ENCODE measurements at regions not wholly inside any gene's neighbourhood (a gene's known extent, or its start where the extent isn't known, plus 50 kb on each side); places are given as distances from the start of the nearest gene placed in this dataset.

DNA sequence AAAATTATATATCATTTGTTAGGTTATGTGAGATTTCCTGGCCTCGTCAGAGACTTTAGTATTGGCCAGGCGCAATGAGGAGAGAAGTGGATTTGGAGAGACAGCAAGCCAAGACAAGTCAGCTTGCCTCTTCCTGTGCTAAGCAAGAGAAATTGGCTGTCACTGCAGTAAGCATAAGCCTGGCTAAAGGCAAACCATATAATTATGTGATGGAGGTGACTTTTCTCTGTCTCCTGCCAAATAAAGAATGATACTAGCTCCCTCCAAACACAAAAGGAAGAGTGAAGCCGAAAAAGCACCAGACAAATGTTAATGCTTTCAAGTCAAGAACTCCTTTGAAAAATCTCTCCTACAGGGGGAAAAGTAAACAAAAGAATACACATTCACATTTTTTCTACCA lies 2246.0 kb downstream of the ARAP2 start:
- H4K20me1 ChIP-seq (replicated peaks in 1 of 2; ENCODE audit: control insufficient read depth in 1 of 2, insufficient read depth in 2 of 2, low read length in 2 of 2), result no peaks in the 10 kb centered on the region
- no peak overlapping the region for H2AFZ ChIP-seq (ENCODE audit: low read length)
- peaks cover 0 to 7% (median 1%) of the 10 kb centered on the region in 4 experiments; a peak in 2 of 7 replicates for H3K4me1 ChIP-seq (replicated peaks in 1 of 4; ENCODE audit: control insufficient read depth in 3 of 4, insufficient read depth in 4 of 4, low read length in 3 of 4)
- H3K79me1 ChIP-seq (ENCODE audit: low read depth, low read length), result no peaks in the 10 kb centered on the region
- no peak overlapping the region for H3K23ac ChIP-seq (ENCODE audit: insufficient read length)
- H3K27ac ChIP-seq (ENCODE audit: low read depth, low read length), result no peak overlapping the region
- no peak for DNase-seq (ENCODE audit: low read depth in 1 of 2, low spot score in 2 of 2)
- ChIA-PET CTCF (ENCODE audit: partially characterized antibody) (no interaction called here), POLR2A (ENCODE audit: partially characterized antibody) (no interaction called here)
- no peak overlapping the region for H4K91ac ChIP-seq (replicated peaks; ENCODE audit: insufficient read length, low read length)
- no peak overlapping the region for H2BK20ac ChIP-seq (ENCODE audit: low read length)
- no peak overlapping the region for H3K56ac ChIP-seq (replicated peaks; ENCODE audit: insufficient read length, low read depth, low read length)
- H2AK5ac ChIP-seq (ENCODE audit: low read depth, low read length), result no peak overlapping the region
- no peak overlapping the region for H3K4ac ChIP-seq (replicated peaks; ENCODE audit: insufficient read length, low read depth, low read length)
- FAIRE-seq, result no peak
- no peaks in the 10 kb centered on the region for H3K79me2 ChIP-seq (ENCODE audit: control insufficient read depth in 1 of 2, insufficient read depth in 2 of 2, low read length in 2 of 2)
- no peaks in the 10 kb centered on the region for H3K23me2 ChIP-seq (ENCODE audit: low read depth, low read length)
- 63% methylated on average over 3 of the region's 3 CpGs; no CpG with 5 or more reads in 1 of the 2 experiments for WGBS, 2 experiments (ENCODE audit: extremely low coverage in 1 of 2, insufficient coverage in 1 of 2, insufficient read length in 1 of 2, insufficient replicate concordance in 2 of 2, low coverage in 1 of 2, low lambda C conversion rate in 2 of 2, missing lambda C conversion rate in 1 of 2)
- no peak overlapping the region for H4K5ac ChIP-seq (ENCODE audit: insufficient read length, low read depth, low read length)
- peak overlapping the region in 1 of 4 experiments; percentile 34; a peak in 1 of 7 replicates for H3K9ac ChIP-seq (replicated peaks in 1 of 4; ENCODE audit: extremely low read depth in 1 of 4, low read depth in 3 of 4, low read length in 3 of 4)
- H2BK120ac ChIP-seq (replicated peaks; ENCODE audit: low read depth, low read length), result no peak overlapping the region
- no peak overlapping the region; the same call in 1 of the 2 replicates for H2BK5ac ChIP-seq (ENCODE audit: low read depth, low read length)
- H2BK12ac ChIP-seq (ENCODE audit: low read depth, low read length), result no peak overlapping the region
- H3K27me3 ChIP-seq (replicated peaks in 1 of 4; ENCODE audit: control insufficient read depth in 3 of 4, extremely low read depth in 1 of 4, insufficient read depth in 3 of 4, low read length in 3 of 4), result no peaks in the 10 kb centered on the region
- no peak overlapping the region for H4K8ac ChIP-seq (ENCODE audit: extremely low read depth, insufficient read depth, low read length)
- peak overlapping the region; percentile 23 to 41; a peak in 2 of 4 replicates for H3K4me2 ChIP-seq (ENCODE audit: insufficient read depth in 1 of 2, low read depth in 2 of 2, low read length in 2 of 2)
- no peak overlapping the region for H3K14ac ChIP-seq (ENCODE audit: insufficient read length)
- H2BK15ac ChIP-seq (ENCODE audit: low read length), result no peak overlapping the region
- H3K18ac ChIP-seq (ENCODE audit: extremely low read depth, low read length), result no peak overlapping the region
- H3K4me3 ChIP-seq (ENCODE audit: extremely low read depth in 1 of 4, insufficient read depth in 2 of 4, low read depth in 3 of 4, low read length in 4 of 4), result no peak overlapping the region
- no peaks in the 10 kb centered on the region for H3K36me3 ChIP-seq (ENCODE audit: control insufficient read depth in 2 of 4, insufficient read depth in 4 of 4, low read length in 3 of 4)
- no peaks in the 10 kb centered on the region for H3K9me3 ChIP-seq (ENCODE audit: insufficient read depth in 2 of 2, low read depth in 1 of 2, low read length in 1 of 2)
- no peak for TF ChIP-seq KDM5A (IDR thresholded peaks at IDR 0.05; ENCODE audit: low read length)
- TF ChIP-seq ASH2L (IDR thresholded peaks at IDR 0.05; ENCODE audit: low read length), result no peak
- TF ChIP-seq CHD1 (IDR thresholded peaks at IDR 0.05; ENCODE audit: low read depth, low read length), result no peak
- TF ChIP-seq CBX8 (IDR thresholded peaks at IDR 0.05; ENCODE audit: borderline replicate concordance, low read depth, low read length), result no peak
- no peak for TF ChIP-seq CBX5 (IDR thresholded peaks at IDR 0.05; ENCODE audit: low read depth, low read length)
- no peak for TF ChIP-seq KDM4A (IDR thresholded peaks at IDR 0.05; ENCODE audit: low read depth, low read length, severe bottlenecking)
- no peak for TF ChIP-seq SAP30 (IDR thresholded peaks at IDR 0.05; ENCODE audit: insufficient read depth, insufficient replicate concordance, low read length)
- TF ChIP-seq SP1 (IDR thresholded peaks at IDR 0.05; ENCODE audit: low read depth, low read length), result no peak
- TF ChIP-seq BACH1 (IDR thresholded peaks at IDR 0.05; ENCODE audit: low read length), result no peak
- no peak for TF ChIP-seq CREB1 (IDR thresholded peaks at IDR 0.05)
- no peak for TF ChIP-seq RXRA (IDR thresholded peaks at IDR 0.05; ENCODE audit: insufficient read depth, low read depth, low read length)
- no peak for TF ChIP-seq TBP (IDR thresholded peaks at IDR 0.05; ENCODE audit: low read depth, low read length)
- TF ChIP-seq, protein P1, sequence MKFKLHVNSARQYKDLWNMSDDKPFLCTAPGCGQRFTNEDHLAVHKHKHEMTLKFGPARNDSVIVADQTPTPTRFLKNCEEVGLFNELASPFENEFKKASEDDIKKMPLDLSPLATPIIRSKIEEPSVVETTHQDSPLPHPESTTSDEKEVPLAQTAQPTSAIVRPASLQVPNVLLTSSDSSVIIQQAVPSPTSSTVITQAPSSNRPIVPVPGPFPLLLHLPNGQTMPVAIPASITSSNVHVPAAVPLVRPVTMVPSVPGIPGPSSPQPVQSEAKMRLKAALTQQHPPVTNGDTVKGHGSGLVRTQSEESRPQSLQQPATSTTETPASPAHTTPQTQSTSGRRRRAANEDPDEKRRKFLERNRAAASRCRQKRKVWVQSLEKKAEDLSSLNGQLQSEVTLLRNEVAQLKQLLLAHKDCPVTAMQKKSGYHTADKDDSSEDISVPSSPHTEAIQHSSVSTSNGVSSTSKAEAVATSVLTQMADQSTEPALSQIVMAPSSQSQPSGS (IDR thresholded peaks at IDR 0.05; ENCODE audit: low read length), result no peak
- no peak for TF ChIP-seq EGR1 (IDR thresholded peaks at IDR 0.05; ENCODE audit: borderline replicate concordance, low read depth, low read length)
